Stimulated activated CD8-positive, alpha-beta memory T cell treated with anti-CD3 and anti-CD28 coated beads, Interleukin-15, amount 100 ng/mL, for 4 hours (primary cell): ENCODE measurements at regions not wholly inside any gene's neighbourhood (a gene's known extent, or its start where the extent isn't known, plus 50 kb on each side); places are given as distances from the start of the nearest gene placed in this dataset.
"Not testable (repeated sequence)": the region's sequence is repeated elsewhere in the genome, so short reads cannot be mapped to it uniquely, and the experiment has no call there.

ENCODE experiments used
- DNase-seq, 2 donors: peaks; one replicate each; pipeline ENCODE4 v3.0.0-alpha.2; 2020; ENCODE audit warnings: low read depth in 2 of 2

DNA sequence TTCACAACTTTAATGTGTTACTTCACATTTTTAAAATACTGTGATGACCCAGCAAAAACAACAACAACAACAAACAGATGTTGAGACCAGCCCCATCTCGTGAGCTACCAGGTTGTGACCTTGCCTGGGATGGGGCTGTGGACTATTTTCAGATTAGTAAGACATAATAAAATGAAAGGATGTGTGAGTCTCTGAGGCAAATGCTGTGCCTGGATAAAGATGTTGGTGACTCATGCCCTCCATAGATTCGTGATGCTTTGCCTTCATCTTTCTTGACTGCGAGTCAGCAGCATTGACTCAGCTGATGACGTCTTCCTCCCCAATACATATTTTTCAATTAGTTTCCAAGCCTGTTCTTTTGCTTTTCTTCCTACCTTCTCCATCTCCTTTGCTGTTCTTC, 453.0 kb upstream of the CFAP20DC start:
- peak in 1 of 2 donors; percentile 10 for DNase-seq

DNA sequence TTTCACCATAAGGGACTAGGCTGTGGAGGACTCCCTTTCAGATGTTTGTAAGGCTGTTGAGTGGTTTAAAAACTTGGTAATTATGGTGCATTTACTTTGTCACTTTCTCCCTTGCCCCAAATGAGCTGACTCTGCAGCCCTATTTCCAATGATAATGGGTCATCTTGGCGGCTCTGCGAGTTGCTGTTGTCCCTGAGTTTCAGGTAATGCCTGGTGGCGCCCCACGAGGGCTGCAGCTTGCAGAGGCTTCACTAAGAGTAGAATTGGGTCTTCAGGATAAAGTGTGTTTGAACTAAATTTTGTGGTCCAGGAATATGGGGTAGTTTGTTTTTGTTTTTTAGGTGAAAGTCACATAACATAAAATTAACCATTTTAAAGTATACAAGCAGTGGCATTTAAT, 450.1 kb upstream of the CFAP20DC start:
- no peak for DNase-seq

DNA sequence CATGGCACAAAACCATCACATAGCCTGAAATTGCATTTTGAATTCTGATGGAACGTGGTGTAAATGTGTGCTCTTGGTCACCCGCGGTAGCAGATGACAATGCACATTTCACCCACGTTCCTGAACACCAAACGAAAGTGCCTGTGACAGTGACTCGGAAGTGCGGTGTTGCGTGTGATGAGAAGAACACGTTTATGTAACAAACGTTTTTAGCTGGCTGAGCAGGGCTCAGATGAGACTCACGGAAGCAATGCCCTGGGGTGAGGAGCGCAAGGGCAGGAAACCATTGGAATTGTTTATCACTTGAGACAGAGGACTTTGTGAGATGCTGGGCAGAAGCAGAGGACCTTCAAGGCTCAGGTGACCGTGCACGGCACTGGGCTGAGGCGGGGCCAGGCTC, 449.2 kb upstream of the CFAP20DC start:
- DNase-seq = no peak

DNA sequence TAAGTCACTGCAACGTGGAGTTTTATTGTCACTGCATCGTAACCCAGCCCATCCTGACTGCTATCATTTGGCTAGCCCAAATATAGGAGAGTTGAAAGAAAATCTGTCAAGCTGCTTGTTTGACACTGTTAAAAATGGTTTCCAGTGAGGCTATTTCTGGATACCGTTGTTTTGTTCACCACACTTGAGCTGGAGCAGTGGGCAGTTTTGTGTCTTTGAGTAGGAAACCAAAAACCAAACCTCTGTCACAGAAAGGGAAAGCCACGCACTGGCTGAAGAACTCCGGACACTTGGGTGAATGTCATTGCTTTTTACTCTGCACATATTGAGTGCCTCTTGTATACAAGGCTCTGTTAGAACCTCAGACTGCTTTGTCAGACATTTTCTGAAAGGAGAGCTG, 446.4 kb upstream of the CFAP20DC start:
- no peak for DNase-seq

DNA sequence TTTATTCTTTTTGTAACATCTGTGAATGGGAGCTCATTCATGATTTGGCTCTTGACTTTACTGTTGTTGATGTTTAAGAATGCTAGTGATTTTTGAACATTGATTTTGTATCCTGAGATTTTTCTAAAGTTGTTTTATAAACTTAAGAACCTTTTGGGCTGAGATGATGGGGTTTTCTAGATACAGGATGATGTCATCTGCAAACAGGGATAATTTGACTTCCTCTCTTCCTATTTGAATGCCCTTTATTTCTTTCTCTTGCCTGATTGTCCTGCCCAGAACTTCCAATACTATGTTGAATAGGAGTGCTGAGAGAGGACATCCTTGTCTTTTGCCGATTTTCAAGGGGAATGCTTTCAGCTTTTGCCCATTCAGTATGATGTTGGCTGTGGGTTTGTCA, 445.1 kb upstream of the CFAP20DC start:
- not testable (repeated sequence) for DNase-seq

DNA sequence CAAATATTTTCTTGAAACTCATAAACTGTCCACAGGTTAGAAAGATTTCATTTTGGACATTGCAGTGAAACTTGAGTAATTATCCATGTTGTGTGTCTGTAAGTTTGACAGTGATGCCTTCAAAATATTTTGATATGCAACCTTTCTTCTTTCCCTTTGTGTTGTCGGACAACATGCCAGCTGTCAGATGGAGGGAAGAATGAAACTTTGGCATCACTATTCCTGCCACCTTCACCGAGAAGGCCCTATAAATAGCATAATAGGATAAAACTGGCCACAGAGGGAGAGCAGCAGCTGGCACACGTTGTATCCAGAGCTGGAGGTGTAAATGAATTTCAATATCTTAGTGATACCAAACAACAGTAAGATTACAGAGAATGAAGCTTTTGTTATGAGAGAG, 436.7 kb upstream of the CFAP20DC start:
- DNase-seq = no peak

DNA sequence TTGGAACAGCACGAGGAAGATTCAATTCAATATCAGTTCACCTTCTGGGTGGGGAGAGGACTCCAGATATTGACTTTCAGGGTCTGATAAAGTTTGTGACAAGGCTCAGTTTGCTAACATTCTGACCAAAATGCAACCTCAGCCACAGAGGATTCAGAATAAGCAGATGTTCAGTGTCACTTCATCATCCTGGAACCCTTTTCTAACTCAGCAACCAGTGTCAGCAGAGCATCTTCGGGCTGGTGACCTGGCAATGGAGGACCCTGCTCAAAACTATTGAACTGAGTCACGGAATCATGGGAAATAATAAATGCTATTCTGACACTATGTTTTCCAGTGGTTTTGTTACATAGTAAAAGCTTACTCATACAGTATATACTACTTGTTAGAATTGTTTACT, 433.4 kb upstream of the CFAP20DC start:
- no peak for DNase-seq

DNA sequence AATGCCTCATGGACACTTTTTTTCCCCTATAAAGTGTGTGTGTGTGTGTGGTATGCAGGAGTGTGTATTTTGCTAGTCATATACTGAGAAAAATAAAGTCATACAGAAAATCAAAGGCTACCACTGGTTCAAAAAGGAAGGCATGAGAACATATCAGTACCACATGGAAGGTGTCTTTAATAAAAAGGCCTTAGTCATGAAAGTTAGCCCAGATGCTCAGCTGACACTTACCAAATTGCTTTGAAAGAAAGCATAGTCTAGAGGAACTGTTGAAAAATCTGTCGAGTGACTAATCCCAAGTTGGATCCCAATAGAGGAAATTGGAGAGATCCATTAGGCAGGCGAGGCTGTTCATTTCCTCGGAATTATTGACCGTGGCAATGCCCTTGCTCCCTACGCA, 432.9 kb upstream of the CFAP20DC start:
- DNase-seq = no peak

DNA sequence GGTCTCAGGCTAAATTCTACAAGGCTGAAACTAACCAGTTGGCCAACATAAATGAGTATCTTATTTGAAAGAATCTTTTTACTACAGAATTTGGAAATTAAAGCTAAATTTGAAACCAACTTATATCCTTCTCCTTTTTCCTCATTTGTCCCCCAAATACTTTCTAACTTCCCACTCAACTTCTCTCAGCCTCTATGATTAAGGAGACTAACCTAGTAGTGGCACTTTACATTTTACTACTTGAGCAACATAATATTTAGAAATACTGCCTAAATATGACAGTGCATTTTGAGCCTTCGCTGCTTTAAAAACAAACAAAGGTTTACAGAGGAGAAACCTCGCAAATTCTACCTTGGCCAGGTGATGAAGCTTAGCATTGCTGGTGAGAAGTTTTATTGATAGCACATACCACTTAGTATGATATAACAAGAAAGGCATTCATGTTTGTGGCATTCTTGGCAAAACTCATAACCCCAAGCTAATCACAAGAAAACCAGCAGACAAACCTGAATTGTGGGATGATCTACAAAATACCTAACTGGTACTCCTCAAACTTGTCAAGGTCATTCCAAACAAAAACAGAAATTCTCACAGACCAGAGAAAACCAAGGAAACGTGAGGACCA, 432.1 kb upstream of the CFAP20DC start:
- no peak for DNase-seq

DNA sequence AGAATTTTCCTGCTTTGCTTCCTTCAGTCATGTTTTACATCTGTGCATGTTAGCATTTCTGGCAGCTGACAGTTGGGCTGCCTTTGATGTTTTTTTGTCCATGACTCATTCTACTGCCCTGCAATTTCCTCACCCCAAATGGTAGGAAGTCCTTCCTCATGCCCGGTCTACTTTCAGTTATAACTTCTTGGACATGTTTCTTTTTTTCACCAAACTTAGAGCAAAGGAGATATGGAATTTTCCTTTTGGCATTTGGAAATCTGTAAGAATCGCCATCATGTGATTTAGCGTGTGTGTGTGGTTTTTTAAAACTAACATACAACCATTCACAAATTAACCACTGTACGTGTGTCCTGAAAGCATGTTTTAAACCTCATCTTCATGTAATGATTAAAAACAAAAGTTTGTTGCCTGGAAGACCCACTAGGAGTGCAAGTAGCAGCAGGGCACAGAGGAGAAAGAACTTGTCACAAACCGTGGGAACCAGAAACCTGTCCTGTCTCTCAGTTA, 430.7 kb upstream of the CFAP20DC start:
- no peak for DNase-seq

DNA sequence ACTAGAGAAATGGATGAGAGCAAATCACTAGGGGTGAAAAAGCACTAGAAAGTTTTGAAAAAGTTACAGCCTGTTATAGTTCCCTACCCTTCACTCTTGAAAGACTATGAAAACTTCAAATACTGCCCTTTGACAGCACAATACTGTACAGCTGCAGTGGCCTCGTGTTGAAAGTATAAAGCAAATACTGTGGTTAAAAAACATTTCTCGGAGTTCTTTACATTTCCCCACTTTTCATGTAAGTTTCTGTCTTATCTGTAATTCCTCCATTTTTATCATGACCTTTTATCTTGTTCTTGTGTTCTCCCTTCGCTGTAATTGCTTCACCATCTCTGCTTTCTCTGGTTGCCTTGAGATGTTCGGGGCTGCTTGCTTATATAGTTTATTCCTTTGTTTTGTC, 423.8 kb upstream of the CFAP20DC start:
- no peak for DNase-seq

DNA sequence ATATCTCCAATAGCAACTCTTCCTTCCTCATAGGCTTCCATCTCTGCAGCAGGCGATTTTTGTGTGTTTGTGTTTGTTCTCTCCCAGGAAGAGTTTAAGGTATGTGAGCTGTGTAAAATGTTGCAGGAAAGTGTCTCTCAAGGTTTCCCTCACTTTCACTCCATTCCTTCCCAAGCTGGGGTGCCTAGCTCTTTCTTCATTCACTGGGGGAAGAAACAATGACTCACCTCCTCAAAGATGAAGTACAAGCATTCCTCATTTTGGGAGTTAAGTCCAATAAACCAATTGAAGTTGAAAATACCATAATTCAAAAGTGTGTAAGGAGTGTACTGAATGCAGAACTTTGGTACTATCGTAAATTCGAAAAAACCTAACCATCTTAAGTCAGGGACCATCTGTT, 422.7 kb upstream of the CFAP20DC start:
- no peak for DNase-seq

DNA sequence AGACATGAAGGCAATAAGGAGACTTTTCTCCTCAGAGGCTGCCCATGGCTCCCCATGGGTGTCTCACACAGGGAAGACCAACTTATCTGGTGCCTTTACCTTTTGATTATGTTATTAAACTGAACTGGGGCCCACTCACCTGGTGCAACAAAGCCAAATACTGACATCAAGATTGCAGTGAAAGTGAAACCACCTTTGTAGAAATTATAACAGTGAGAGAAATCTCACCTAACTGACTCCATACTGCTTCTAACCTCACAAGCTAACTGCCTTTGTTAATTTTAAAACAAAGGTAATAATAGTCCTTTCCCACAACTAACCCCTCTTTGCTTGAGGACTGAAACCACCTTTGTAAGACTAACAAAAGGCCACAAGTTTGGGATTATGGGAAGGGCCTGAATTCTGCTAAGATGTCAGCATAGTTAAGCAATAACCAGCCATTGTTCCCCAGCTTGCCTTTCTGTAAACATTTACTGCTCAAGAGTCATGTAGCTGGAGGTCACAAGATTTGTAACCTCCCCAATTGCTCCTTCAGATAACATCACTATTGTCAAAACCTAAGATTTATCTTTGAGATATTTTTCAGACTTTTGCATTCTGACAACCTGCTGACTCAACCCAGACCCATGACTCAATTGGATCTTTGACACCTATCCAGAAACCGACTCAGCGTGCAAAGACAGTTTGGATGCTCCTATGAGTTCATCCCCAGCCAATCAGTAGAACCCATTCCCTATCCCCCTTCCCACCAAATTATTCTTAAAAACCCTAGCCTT, 420.3 kb upstream of the CFAP20DC start:
- DNase-seq = no peak

DNA sequence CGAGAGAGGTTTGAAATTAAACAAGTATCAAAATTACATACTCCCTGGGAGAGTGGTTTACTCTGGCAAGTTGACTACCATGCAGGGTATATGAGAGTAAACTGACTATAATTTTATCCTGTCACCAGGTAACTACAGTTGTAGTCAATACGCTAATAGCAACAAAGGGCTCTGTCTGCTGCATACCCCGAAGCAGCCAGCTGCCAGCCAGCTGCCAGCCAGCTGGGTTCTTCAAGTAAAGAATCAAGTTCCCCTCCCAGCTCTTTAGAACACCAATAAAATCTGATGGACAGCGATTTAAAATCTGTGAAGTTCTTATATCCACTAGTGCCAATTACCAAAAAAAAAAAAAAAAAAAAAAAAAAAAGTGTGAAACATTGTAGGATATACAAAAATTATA, 417.7 kb upstream of the CFAP20DC start:
- DNase-seq = no peak

DNA sequence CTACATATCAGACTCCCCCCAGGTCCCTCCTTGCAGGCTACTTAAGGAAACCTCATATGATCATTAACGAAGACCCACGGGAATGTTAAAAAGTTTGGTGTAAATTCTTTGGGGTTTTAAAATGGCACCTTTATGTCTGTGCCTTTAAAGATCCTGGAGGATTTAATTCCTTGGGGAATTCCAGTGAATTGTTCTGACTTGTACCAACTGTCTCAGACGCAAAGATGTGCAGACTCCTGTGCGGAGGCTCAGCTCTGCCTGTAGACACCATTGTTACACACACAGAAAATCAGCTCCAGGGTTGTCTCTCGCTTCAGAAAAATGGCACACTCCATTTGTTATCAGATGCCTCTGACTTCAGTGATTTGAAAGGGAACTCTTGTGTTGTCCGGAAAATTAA, 414.4 kb upstream of the CFAP20DC start:
- DNase-seq = no peak

DNA sequence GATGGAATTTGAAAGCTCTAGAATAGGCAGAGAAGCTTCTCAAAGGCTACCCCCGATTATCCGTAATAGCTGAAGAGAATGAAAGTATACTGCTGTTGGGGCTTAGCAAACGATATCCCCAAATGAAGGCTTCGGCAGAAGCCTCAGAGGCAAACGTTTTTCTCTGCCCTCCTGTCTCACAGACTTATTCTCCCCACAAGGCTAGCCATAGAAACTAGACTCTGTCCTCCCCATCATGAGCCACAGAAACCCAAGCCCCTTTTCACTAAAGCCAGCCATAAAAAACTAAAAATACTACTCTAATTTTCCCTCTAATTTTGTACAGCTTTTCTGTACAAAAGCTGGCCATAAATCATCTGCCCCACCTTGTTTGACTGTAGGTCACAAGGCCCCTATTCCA, 413.4 kb upstream of the CFAP20DC start:
- DNase-seq = no peak

DNA sequence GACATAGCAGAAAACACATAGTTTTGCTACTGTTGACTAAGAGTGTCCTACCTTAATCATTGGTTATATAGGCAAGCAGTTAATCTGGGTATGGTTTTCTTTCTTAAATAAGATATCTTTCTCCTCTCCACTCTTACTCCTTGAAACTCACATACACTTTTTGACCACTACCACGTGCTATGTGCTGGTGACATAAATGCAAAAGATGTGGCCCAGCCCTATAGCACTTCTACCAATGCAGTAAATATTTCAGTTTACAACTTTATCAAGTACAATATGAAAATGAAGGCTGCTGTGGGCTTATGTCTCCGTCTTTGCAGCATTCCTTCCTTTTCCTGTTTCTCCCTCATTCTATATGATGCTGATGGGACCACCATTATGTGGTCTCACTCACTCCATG, 410.2 kb upstream of the CFAP20DC start:
- DNase-seq = no peak

DNA sequence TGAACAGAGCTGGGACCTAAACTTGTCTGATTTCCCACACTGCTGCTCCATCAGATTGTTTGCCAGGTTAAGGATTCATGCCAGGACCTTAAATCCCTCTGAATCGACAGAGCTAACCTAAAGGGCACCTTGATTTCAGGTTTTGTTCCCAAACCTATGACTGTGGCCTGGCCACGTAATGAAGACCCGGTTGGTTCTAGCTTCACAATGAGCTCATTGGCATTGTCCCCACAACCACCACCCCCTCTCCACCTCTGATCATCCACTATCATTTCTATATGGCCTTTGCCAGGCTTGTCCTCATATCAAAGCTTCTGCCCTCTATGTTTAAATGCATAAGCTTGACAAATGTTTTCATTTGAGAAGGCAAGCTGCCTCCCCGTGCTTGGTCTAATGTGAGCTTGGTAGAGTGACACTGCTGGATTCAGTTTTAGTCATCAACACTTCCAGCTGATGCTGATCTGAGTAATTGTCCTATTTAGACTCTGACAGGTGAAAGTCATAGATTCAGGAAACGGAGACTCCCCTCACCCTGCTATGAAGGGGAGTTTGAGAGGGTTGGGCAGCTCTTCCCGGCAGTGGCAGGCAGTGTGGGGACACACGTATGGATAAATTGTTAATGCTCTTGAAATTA, 407.1 kb upstream of the CFAP20DC start:
- DNase-seq = no peak

DNA sequence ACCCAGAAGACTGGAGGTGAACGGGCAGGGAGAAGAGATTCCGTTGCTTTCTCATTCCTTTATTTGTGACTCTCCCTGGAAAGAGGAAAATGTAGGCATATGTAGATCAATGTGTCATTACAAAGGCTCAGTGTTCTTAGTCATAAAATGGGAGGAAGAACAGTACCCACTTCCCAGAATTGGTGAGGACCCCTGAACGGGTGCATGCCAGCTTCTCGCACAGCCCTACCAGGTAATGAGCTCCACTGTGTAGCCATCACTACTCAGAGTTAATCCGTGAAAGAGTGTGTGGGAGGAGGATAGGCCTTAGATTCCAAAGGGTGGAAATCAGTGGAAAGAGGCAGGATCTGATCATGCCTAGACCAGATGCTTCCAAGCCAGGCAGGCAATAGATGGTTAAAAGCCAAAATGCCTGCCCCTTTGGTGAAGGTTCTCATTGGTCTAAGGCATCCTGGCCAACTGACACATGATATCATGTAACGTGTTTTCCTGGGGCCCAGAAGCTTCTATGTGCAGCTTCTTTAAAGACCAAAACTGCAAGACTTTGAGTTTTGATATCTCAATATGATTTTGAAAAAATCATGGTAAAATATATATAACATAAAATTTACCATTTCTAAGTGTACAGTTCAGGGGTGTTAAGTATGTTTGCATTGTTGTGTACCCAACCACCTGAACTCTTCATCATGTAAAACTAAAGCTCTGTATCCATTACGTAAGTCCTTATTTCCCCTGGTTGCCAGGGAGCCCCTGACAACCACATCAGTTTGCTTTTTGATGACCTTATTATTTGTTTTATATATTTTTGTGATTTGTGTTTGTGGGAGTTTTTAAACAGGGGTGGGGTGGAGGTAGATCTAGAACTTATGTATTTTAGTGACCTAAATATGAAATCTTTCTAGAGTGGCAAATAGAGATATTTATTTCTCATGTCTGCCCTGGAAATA, 402.2 kb upstream of the CFAP20DC start:
- DNase-seq = no peak

DNA sequence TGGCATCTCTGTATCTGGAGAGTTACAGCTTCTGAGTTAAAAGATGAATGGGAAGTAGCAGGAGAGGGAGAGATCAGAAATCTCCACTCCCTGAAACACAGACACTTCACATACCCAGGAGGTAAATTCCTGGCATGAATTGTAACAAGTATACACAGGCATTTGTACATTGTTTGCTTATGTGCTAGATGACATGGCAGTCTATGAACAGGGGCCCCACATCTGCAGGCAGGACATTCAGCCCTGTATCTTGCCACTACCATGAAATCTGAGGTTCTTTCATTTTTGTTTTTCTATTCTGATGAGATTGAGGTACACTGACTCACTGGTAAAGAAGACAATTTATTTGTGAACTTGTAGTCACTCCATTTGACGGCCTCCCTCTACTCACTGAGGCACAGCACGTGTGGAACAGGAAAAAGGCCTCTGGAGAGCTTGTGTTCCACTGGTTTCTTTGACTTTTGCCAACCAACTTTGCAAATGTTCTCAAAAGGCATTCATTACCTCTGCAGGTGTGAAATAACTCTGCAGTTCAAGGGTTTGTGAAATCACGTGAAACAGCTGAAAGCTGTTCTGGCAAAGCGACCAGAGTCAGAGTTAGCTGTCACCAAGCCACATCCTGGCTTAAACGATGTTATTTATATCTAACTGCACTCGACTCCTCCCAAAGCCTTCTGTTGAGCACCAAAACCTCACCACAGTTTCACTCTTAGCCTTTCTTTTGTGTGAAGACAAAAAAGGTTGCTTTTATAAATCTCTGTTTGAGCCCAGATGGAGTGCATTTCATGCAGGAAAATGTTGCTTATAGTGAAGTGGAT, 401.3 kb upstream of the CFAP20DC start:
- DNase-seq = peak; percentile 16 to 23

DNA sequence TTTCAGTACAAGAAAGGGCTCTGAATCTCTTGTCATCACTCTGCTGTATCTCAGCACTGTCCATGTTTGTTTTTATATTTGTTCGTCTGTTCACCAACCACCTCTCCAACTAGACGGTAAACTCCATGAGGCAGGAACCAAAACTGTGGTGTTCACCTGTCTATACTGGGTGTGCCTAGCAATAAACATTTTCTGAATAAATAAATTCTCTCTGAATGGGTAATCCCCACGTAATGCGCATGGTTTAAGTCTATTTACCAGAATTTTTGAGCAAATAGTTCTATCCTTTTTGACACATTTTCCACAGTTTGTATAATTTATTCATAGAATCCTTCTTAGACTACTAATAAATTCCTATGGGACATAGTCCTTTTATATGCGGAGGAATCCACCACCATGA, 400.6 kb upstream of the CFAP20DC start:
- DNase-seq = no peak
